CD4-positive, alpha-beta memory T cell (primary cell): ENCODE measurements at regions not wholly inside any gene's neighbourhood (a gene's known extent, or its start where the extent isn't known, plus 50 kb on each side); places are given as distances from the start of the nearest gene placed in this dataset.
"Not testable (repeated sequence)": the region's sequence is repeated elsewhere in the genome, so short reads cannot be mapped to it uniquely, and the experiment has no call there.

Experiments
- CTCF ChIA-PET: fragments of 350-600 bp; sonication (Branson Sonifier 250); formaldehyde crosslinking; loops from one replicate; lab custom pipeline; 2021; ENCODE audit warnings: inconsistent platforms; ENCODE audit not compliant: partially characterized antibody; lab: Charles Lee
- POLR2A ChIA-PET: fragments of 350-600 bp; sonication (Branson Sonifier 250); formaldehyde crosslinking; loops from one replicate; lab custom pipeline; 2021; ENCODE audit not compliant: partially characterized antibody; lab: Charles Lee
- DNase-seq, 5 donors: peaks; one replicate each; pipeline versions ENCODE4 v3.0.0 to v3.0.0-alpha.2; 2020 to 2022; ENCODE audit warnings: mixed read lengths in 1 of 5
- H3K27ac ChIP-seq: one replicate; pipeline ENCODE4 v1.7.0; 2013; ENCODE audit warnings: low read depth, low read length
- H3K27me3 ChIP-seq: 2 replicates; pipeline ENCODE4 v1.7.0; 2013; ENCODE audit warnings: mild to moderate bottlenecking, low read length, moderate library complexity; ENCODE audit not compliant: insufficient read depth
- H3K36me3 ChIP-seq: 2 replicates; pipeline ENCODE4 v1.7.0; 2013; ENCODE audit warnings: mild to moderate bottlenecking, low read length, moderate library complexity; ENCODE audit not compliant: insufficient read depth
- H3K4me1 ChIP-seq: 2 replicates; pipeline ENCODE4 v1.7.0; 2013; ENCODE audit warnings: mild to moderate bottlenecking, low read length, moderate library complexity; ENCODE audit not compliant: insufficient read depth
- H3K4me3 ChIP-seq, 2 donors: one replicate each; pipeline ENCODE4 v1.7.0; 2013; ENCODE audit warnings: low read length in 2 of 2, mild to moderate bottlenecking in 1 of 2
- H3K9me3 ChIP-seq, 2 donors: one replicate each; pipeline ENCODE4 v1.7.0; 2013; ENCODE audit warnings: low read length in 2 of 2, control low read depth in 1 of 2; ENCODE audit not compliant: control insufficient read depth in 1 of 2
- H3K27ac Mint-ChIP-seq, 7 donors: one replicate each; pipeline ENCODE4 v1.8.0; 2020 to 2021; ENCODE audit warnings: mixed read lengths in 7 of 7, mild to moderate bottlenecking in 6 of 7, inconsistent platforms in 3 of 7, moderate library complexity in 3 of 7
- H3K27me3 Mint-ChIP-seq, 2 donors: one replicate each; pipeline ENCODE4 v1.8.0; 2020 to 2021; ENCODE audit warnings: mixed read lengths in 2 of 2
- H3K36me3 Mint-ChIP-seq, 2 donors: one replicate each; pipeline ENCODE4 v1.8.0; 2020 to 2021; ENCODE audit warnings: mixed read lengths in 2 of 2, inconsistent platforms in 1 of 2, mild to moderate bottlenecking in 1 of 2
- H3K4me1 Mint-ChIP-seq, 4 donors: one replicate each; pipeline ENCODE4 v1.8.0; 2020 to 2021; ENCODE audit warnings: mixed read lengths in 4 of 4, mild to moderate bottlenecking in 1 of 4
- H3K4me3 Mint-ChIP-seq, 8 donors: one replicate each; pipeline ENCODE4 v1.8.0; 2020 to 2021; ENCODE audit warnings: mixed read lengths in 8 of 8, mild to moderate bottlenecking in 7 of 8, moderate library complexity in 6 of 8, inconsistent platforms in 3 of 8
- H3K9me3 Mint-ChIP-seq, 8 donors: one replicate each; pipeline ENCODE4 v1.8.0; 2020 to 2021; ENCODE audit warnings: mixed read lengths in 8 of 8, mild to moderate bottlenecking in 5 of 8, inconsistent platforms in 3 of 8, moderate library complexity in 1 of 8
- intact Hi-C: fragments of 100-400 bp; cut with micrococcal nuclease; formaldehyde crosslinking; loops from one replicate; pipeline ENCODE4 v1.15.1; 2023

GRCh38 chr7:17407229-17407628, 108.8 kb downstream of the AHR start:
- Histone ChIP-seq H3K9me3 (no peaks in the 10 kb centered on the region), H3K36me3 (no peaks in the 10 kb centered on the region), H3K27me3 (no peaks in the 10 kb centered on the region), H3K27ac (no peak overlapping the region), H3K4me3 (no peak overlapping the region), H3K4me1 (peaks cover 8% of the 10 kb centered on the region)
- H3K9me3 Mint-ChIP-seq, result no peaks in the 10 kb centered on the region
- peaks cover 8 to 9% (median 8%) of the 10 kb centered on the region in 4 donors for H3K4me1 Mint-ChIP-seq
- POLR2A ChIA-PET, result no interaction called here
- H3K4me3 Mint-ChIP-seq, result no peak overlapping the region
- DNase-seq, result no peak
- H3K27ac Mint-ChIP-seq, result no peak overlapping the region
- CTCF ChIA-PET, result no interaction called here
- no peaks in the 10 kb centered on the region for H3K36me3 Mint-ChIP-seq
- H3K27me3 Mint-ChIP-seq, result peaks cover 2 to 5% of the 10 kb centered on the region in 2 donors
- intact Hi-C loops, result loop anchor here (10.0 kb wide), 1 partner anchor 402 kb away; no protein-coding TSS in a partner anchor

DNA sequence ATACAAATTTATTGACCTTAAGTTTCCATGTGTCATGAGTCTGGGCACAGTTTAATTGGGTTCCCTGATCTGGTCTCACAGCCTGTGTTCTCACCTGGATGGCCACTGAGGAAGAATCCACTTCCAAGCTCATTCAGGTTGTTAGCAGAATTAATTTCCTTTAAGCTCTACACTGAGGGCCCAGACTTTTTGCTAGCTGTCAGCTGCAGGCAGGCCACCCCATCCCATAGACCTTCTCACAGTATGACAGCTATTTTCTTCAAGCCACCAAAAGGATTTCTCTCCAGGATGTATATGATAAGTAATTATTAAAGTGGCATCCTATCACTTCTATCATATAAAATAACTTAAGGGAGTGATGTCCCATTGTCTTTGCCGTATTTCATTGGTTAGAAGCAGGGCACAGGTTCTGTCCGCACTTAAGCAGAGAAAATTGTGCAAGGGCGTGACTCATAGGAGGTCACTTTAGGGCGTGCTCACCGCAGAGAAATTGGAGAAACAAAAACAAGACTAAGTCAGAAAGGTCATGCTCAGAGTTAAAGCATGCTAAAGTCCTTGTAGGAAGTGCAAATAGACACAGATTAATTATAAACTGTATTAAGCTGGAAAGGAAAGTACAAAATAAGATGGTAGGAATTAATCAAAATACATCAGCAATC, 109.9 kb downstream of the AHR start:
- POLR2A ChIA-PET, result no interaction called here
- H3K27me3 Mint-ChIP-seq, result peaks cover 0 to 2% of the 10 kb centered on the region in 2 donors
- no peaks in the 10 kb centered on the region for H3K36me3 ChIP-seq
- no peaks in the 10 kb centered on the region for H3K36me3 Mint-ChIP-seq
- intact Hi-C loops, result loop anchor here (10.0 kb wide), 1 partner anchor 404 kb away; no protein-coding TSS in a partner anchor
- no peak overlapping the region for H3K4me3 ChIP-seq
- no peaks in the 10 kb centered on the region for H3K27me3 ChIP-seq
- H3K27ac ChIP-seq, result no peak overlapping the region
- H3K4me1 ChIP-seq, result no peaks in the 10 kb centered on the region
- no peak overlapping the region for H3K4me3 Mint-ChIP-seq
- H3K9me3 ChIP-seq, result no peaks in the 10 kb centered on the region
- no peak overlapping the region for H3K27ac Mint-ChIP-seq
- H3K4me1 Mint-ChIP-seq, result no peaks in the 10 kb centered on the region
- no peaks in the 10 kb centered on the region for H3K9me3 Mint-ChIP-seq
- DNase-seq, result no peak
- CTCF ChIA-PET, result no interaction called here

GRCh38 chr7:17408904-17409290, 110.4 kb downstream of the AHR start:
- Mint-ChIP-seq H3K9me3 (no peaks in the 10 kb centered on the region), H3K36me3 (no peaks in the 10 kb centered on the region), H3K4me1 (no peaks in the 10 kb centered on the region), H3K4me3 (no peak overlapping the region), H3K27me3 (peaks cover 0 to 2% of the 10 kb centered on the region in 2 donors), H3K27ac (no peak overlapping the region)
- H3K4me1 ChIP-seq, result no peaks in the 10 kb centered on the region
- intact Hi-C loops, result loop anchor here (10.0 kb wide), 1 partner anchor 404 kb away; no protein-coding TSS in a partner anchor
- H3K27ac ChIP-seq, result no peak overlapping the region
- CTCF ChIA-PET, result no interaction called here
- no peaks in the 10 kb centered on the region for H3K9me3 ChIP-seq
- H3K4me3 ChIP-seq, result no peak overlapping the region
- no peak for DNase-seq
- no peaks in the 10 kb centered on the region for H3K36me3 ChIP-seq
- no peaks in the 10 kb centered on the region for H3K27me3 ChIP-seq
- POLR2A ChIA-PET, result no interaction called here

DNA sequence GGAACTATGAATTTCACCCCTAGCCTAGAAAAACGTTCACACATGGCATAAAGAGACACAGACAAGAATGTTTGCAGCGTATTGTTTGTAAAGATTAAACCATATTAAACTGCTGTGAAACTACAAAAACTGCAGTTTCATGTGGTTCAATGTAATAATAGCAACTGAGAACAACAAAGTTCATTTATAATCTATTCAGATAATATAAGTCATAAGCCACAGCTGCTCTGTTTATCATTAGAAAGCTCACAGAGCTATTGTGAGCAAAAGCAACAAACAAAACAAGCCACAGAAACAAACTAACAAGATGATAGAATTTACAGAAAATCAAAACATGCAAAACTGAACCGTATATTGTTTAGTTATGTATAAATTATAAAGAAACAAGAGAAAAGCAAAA, 113.5 kb downstream of the AHR start:
- H3K36me3 Mint-ChIP-seq, result no peaks in the 10 kb centered on the region
- Histone ChIP-seq H3K27me3 (no peaks in the 10 kb centered on the region), H3K36me3 (no peaks in the 10 kb centered on the region), H3K4me3 (no peak overlapping the region), H3K9me3 (no peaks in the 10 kb centered on the region), H3K27ac (no peak overlapping the region), H3K4me1 (no peaks in the 10 kb centered on the region)
- H3K9me3 Mint-ChIP-seq, result no peaks in the 10 kb centered on the region
- POLR2A ChIA-PET, result no interaction called here
- H3K4me3 Mint-ChIP-seq, result no peak overlapping the region
- DNase-seq, result no peak
- no peaks in the 10 kb centered on the region for H3K4me1 Mint-ChIP-seq
- CTCF ChIA-PET, result no interaction called here
- intact Hi-C loops, result no loop called here
- H3K27ac Mint-ChIP-seq, result no peak overlapping the region
- no peaks in the 10 kb centered on the region for H3K27me3 Mint-ChIP-seq

- POLR2A ChIA-PET, result no interaction called here
- no peak overlapping the region for H3K27ac ChIP-seq
- no peaks in the 10 kb centered on the region for H3K36me3 ChIP-seq
- no peaks in the 10 kb centered on the region for H3K4me1 Mint-ChIP-seq
- no peaks in the 10 kb centered on the region for H3K36me3 Mint-ChIP-seq
- H3K9me3 ChIP-seq, result no peaks in the 10 kb centered on the region
- no peak overlapping the region for H3K27ac Mint-ChIP-seq
- H3K4me3 ChIP-seq, result no peak overlapping the region
- DNase-seq, result no peak
- no peaks in the 10 kb centered on the region for H3K4me1 ChIP-seq
- H3K27me3 ChIP-seq, result no peaks in the 10 kb centered on the region
- H3K27me3 Mint-ChIP-seq, result no peaks in the 10 kb centered on the region
- intact Hi-C loops, result no loop called here
- no peak overlapping the region for H3K4me3 Mint-ChIP-seq
- no peaks in the 10 kb centered on the region for H3K9me3 Mint-ChIP-seq
- CTCF ChIA-PET, result interaction anchor here (0.5 kb wide), 1 partner anchor 10 kb away, joined by 3 read pairs; no protein-coding TSS in a partner anchor
These were observed 114.4 kb downstream of the AHR start for GRCh38 chr7:17412883-17413282.

- H3K27ac ChIP-seq, result no peak overlapping the region
- Mint-ChIP-seq H3K9me3 (no peaks in the 10 kb centered on the region), H3K36me3 (no peaks in the 10 kb centered on the region), H3K27me3 (no peaks in the 10 kb centered on the region), H3K4me1 (no peaks in the 10 kb centered on the region), H3K27ac (no peak overlapping the region), H3K4me3 (no peak overlapping the region)
- H3K4me3 ChIP-seq, result no peak overlapping the region
- ChIA-PET POLR2A (no interaction called here), CTCF (no interaction called here)
- no peaks in the 10 kb centered on the region for H3K27me3 ChIP-seq
- H3K4me1 ChIP-seq, result no peaks in the 10 kb centered on the region
- DNase-seq, result no peak
- no peaks in the 10 kb centered on the region for H3K9me3 ChIP-seq
- no peaks in the 10 kb centered on the region for H3K36me3 ChIP-seq
- intact Hi-C loops, result no loop called here
These were observed 117.5 kb downstream of the AHR start for GRCh38 chr7:17415955-17416354.

DNA sequence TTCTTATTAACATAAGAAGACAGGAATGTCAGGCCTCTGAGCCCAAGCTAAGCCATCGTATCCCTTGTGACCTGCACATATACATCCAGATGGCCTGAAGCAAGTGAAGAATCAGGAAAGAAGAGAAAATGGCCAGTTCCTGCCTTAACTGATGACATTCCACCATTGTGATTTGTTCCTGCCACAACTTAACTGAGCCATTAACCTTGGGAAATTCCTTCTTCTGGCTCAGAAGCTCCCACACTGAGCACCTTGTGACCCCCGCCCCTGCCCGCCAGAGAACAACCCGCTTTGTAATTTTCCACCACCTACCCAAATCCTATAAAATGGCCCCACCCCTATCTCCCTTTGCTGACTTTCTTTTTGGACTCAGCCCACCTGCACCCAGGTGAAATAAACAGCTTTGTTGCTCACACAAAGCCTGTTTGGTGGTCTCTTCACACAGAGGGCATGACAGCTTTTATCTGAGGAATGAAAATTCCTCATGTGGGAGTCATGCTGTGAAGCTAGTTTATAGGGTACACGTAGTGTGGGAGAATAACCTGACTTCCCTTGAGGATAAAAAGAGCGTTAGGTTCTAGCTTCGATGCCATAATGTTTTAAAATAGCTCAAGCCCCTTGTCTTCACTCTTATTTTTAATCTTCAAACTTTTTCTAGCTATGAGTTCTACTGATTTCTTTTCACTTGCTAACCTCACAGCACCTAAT, 122.0 kb downstream of the AHR start:
- H3K4me3 ChIP-seq, H3K9me3 Mint-ChIP-seq, CTCF ChIA-PET, H3K4me1 ChIP-seq, DNase-seq, H3K27me3 ChIP-seq, H3K4me3 Mint-ChIP-seq, intact Hi-C loops, H3K4me1 Mint-ChIP-seq, H3K36me3 ChIP-seq, H3K9me3 ChIP-seq, POLR2A ChIA-PET, H3K27me3 Mint-ChIP-seq, H3K27ac Mint-ChIP-seq, H3K27ac ChIP-seq, H3K36me3 Mint-ChIP-seq: not testable (repeated sequence)
